K562 (cell line): ENCODE measurements at regions not wholly inside any gene's neighbourhood (a gene's known extent, or its start where the extent isn't known, plus 50 kb on each side); places are given as distances from the start of the nearest gene placed in this dataset.

ENCODE experiments used
- ATAC-seq: fragments of 200-7000 bp; cut with Tn5 transposase; 3 replicates; pipeline ENCODE4 v1.9.1; 2020; ENCODE audit warnings: moderate library complexity
- BruUV-seq: library from RNA; stranded (reverse); fragments of 400-500 nt; replicated peaks from 2 replicates; lab custom pipeline; 2021; lab: Mats Ljungman, UMichigan
- CTCF ChIA-PET: fragments of 300-600 bp; formaldehyde crosslinking; extraction: SDS; loops from one replicate; lab custom pipeline; 2021; ENCODE audit warnings: low intra/inter-chr PET ratio; lab: Yijun Ruan, JAX
- POLR2A ChIA-PET: fragments of 300-600, 350-650 bp; sonication (Branson Sonifier 250); formaldehyde crosslinking; extraction: SDS; loops from one replicate; lab custom pipeline; 2021; ENCODE audit warnings: antibody characterized with exemption, inconsistent platforms; lab: Yijun Ruan, JAX
- DNase-seq, 4 experiments: peaks; one replicate each; pipeline versions ENCODE4 v3.0.0 to v3.0.0-alpha.2; 2011 to 2018; ENCODE audit warnings: low spot score in 3 of 4, mixed read lengths in 3 of 4; ENCODE audit errors: extremely low read depth in 1 of 4
- FAIRE-seq: peaks from 2 replicates; lab custom pipeline; 2011; peaks lifted over from hg19 to GRCh38; lab: Jason Lieb, UNC
- H2AFZ ChIP-seq: 2 replicates; pipeline ENCODE4 v1.6.0; 2011; ENCODE audit warnings: low read depth, low read length, control low read depth, inconsistent platforms
- H3K27ac ChIP-seq: fragments of 200-600 bp; 3 replicates; pipeline ENCODE4 v1.8.0; 2011; ENCODE audit warnings: low read depth, mild to moderate bottlenecking, control low read depth, inconsistent platforms, low read length, moderate library complexity, mixed read lengths; ENCODE audit errors: extremely low read depth
- H3K27me3 ChIP-seq, 2 experiments: fragments of 300-600 bp in 1 of 2; 2 replicates in 1 of 2; 3 replicates in 1 of 2; pipeline versions ENCODE4 v1.6.0 to v1.8.0; 2011; ENCODE audit warnings: inconsistent platforms in 2 of 2, low read length in 2 of 2, mild to moderate bottlenecking in 1 of 2, mixed read lengths in 1 of 2, moderate library complexity in 1 of 2; ENCODE audit not compliant: control insufficient read depth in 2 of 2, insufficient read depth in 2 of 2
- H3K36me3 ChIP-seq: fragments of 300-600 bp; 3 replicates; pipeline ENCODE4 v1.8.0; 2011; ENCODE audit warnings: mild to moderate bottlenecking, low read length, inconsistent platforms; ENCODE audit not compliant: control insufficient read depth, insufficient read depth
- H3K4me1 ChIP-seq, 2 experiments: fragments of 200-600 bp in 1 of 2; replicated peaks in 1 of 2; 2 replicates in 1 of 2; 3 replicates in 1 of 2; pipeline versions ENCODE4 v1.5.1 to v1.8.0; 2011; ENCODE audit warnings: inconsistent platforms in 2 of 2, low read length in 2 of 2, mild to moderate bottlenecking in 1 of 2, mixed read lengths in 1 of 2, moderate library complexity in 1 of 2; ENCODE audit not compliant: control insufficient read depth in 2 of 2, insufficient read depth in 2 of 2
- H3K4me2 ChIP-seq: 2 replicates; pipeline ENCODE4 v1.6.1; 2011; ENCODE audit warnings: low read length, control low read depth, inconsistent platforms, mixed read lengths; ENCODE audit not compliant: insufficient read depth
- H3K4me3 ChIP-seq: fragments of 200-600 bp; sonication (generic), shearing (Covaris generic); 2 replicates; pipeline ENCODE4 v1.5.1; 2016; ENCODE audit warnings: control low read depth, inconsistent platforms
- H3K79me2 ChIP-seq: fragments of 200-600 bp; 3 replicates; pipeline ENCODE4 v1.8.0; 2011; ENCODE audit warnings: low read length, inconsistent platforms; ENCODE audit not compliant: control insufficient read depth, insufficient read depth
- H3K9ac ChIP-seq, 2 experiments: 2 replicates each; pipeline versions ENCODE4 v1.6.0 to v1.6.1; 2011; ENCODE audit warnings: low read depth in 2 of 2, low read length in 2 of 2, control low read depth in 1 of 2, inconsistent platforms in 1 of 2, mild to moderate bottlenecking in 1 of 2, mixed read lengths in 1 of 2; ENCODE audit not compliant: insufficient read depth in 1 of 2
- H3K9me1 ChIP-seq: one replicate; pipeline ENCODE4 v1.6.0; 2011; ENCODE audit warnings: inconsistent platforms, mild to moderate bottlenecking, low read length, moderate library complexity; ENCODE audit not compliant: control insufficient read depth, insufficient read depth
- H3K9me3 ChIP-seq: replicated peaks from 2 replicates; pipeline ENCODE4 v1.5.1; 2011; ENCODE audit warnings: low read depth, low read length, inconsistent platforms; ENCODE audit not compliant: control insufficient read depth, insufficient read depth
- H4K20me1 ChIP-seq: replicated peaks from 2 replicates; pipeline ENCODE4 v1.6.1; 2011; ENCODE audit warnings: low read length, inconsistent platforms, mixed read lengths; ENCODE audit not compliant: control insufficient read depth, insufficient read depth
- MLLT1 ChIP-seq, 2 experiments: fragments of 450-650 bp; IDR thresholded peaks; 2 replicates each; pipeline ENCODE4 v1.6.1; 2016
- NFATC3 ChIP-seq: fragments of 450-650 bp; IDR thresholded peaks from 2 replicates; pipeline ENCODE4 v1.6.1; 2017; ENCODE audit warnings: mild to moderate bottlenecking
- RNF219 ChIP-seq: fragments of 250-450 bp; sonication (Bioruptor Pico); IDR thresholded peaks from 2 replicates; pipeline ENCODE4 v1.5.0; 2022; ENCODE audit warnings: mild to moderate bottlenecking
- SMAD3 ChIP-seq: fragments of 450-650 bp; formaldehyde crosslinking; conservative IDR thresholded peaks from 2 replicates; pipeline ENCODE4 v1.4.0; 2020; ENCODE audit warnings: mild to moderate bottlenecking
- SMC3 ChIP-seq: conservative IDR thresholded peaks from 2 replicates; pipeline ENCODE4 v1.6.1; 2011; ENCODE audit warnings: low read depth, low read length, improper control_type of control experiment; ENCODE audit not compliant: insufficient read depth
- ZNF830 ChIP-seq: fragments of 250-450 bp; sonication (Bioruptor Pico); IDR thresholded peaks from 2 replicates; pipeline ENCODE4 v1.5.0; 2021; ENCODE audit warnings: mild to moderate bottlenecking
- WGBS: fragments of 100-300 bp; shearing (Covaris generic); methylation state at CpG from one replicate; pipeline ENCODE4 v1.1.6; 2016; ENCODE audit warnings: low coverage, mixed read lengths; ENCODE audit not compliant: insufficient coverage; ENCODE audit errors: missing lambda C conversion rate; 5-methylcytosine and 5-hydroxymethylcytosine counted together
- in situ Hi-C: fragments of 300-500 bp; cut with MboI; formaldehyde crosslinking; loops from 4 replicates; pipeline ENCODE4 v1.15.0; 2018; ENCODE audit warnings: inconsistent platforms, mixed read lengths
- intact Hi-C: fragments of 100-400 bp; cut with micrococcal nuclease; formaldehyde crosslinking; loops from 2 replicates; pipeline ENCODE4 v1.14.2; 2022

GRCh38 chr1:37134599-37134998, 100.3 kb upstream of the GRIK3 start:
- H3K79me2 ChIP-seq: no peaks in the 10 kb centered on the region
- ChIA-PET CTCF (no interaction called here), POLR2A (interaction anchor here (1.5 kb wide), 1 partner anchor 11 kb away, joined by 5 read pairs; no protein-coding TSS in a partner anchor)
- H3K9me1 ChIP-seq: no peaks in the 10 kb centered on the region
- no peak overlapping the region for H3K27ac ChIP-seq
- ATAC-seq (no peak), DNase-seq (no peak), FAIRE-seq (no peak)
- TF ChIP-seq SMAD3 (no peak), SMC3 (no peak), NFATC3 (no peak), ZNF830 (CRISPR knock-in tag) (no peak), RNF219 (CRISPR knock-in tag) (no peak), MLLT1 (IDR thresholded peaks at IDR 0.05) (no peak)
- no peaks in the 10 kb centered on the region for H3K9me3 ChIP-seq
- no peak overlapping the region for H3K4me3 ChIP-seq
- peaks cover 0 to 23% of the 10 kb centered on the region in 2 experiments; a peak in 3 of 5 replicates for H3K27me3 ChIP-seq
- no TSS peak for BruUV-seq
- H3K4me2 ChIP-seq: no peak overlapping the region
- intact Hi-C loops: no loop called here
- H3K36me3 ChIP-seq: no peaks in the 10 kb centered on the region
- no peaks in the 10 kb centered on the region for H3K4me1 ChIP-seq
- H3K9ac ChIP-seq: no peak overlapping the region
- no peak overlapping the region for H2AFZ ChIP-seq
- 0 out of 2 replicates have a peak, but pooled peaks cover 3% of the 10 kb centered on the region for H4K20me1 ChIP-seq
- 0% methylated on average over 4 of the region's 4 CpGs for WGBS
- in situ Hi-C loops: no loop called here
